ENCODE measurements at regions not wholly inside any gene's neighbourhood (a gene's known extent, or its start where the extent isn't known, plus 50 kb on each side); places are given as distances from the start of the nearest gene placed in this dataset. TPM values are rescaled to one million over a fixed set of nuclear protein-coding genes. Genes with fewer than 3 reads are reported as not detected.

DNA sequence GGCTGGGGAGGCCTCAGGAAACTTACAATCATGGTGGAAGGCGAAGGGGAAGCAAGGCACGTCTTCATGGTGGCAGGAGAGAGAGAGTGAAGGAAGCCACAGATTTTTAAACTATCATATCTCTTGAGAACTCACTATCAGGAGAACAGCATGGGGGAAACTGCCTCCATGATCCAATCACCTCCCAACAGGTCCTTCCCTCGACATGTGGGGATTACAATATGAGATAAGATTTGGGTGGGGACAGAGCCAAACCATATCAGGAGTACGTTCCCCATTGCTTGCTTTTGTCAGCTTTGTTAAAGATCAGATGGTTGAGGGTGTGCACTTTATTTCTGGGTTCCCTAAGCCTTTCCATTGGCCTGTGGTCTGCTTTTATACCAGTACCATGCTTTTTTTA is 53.7 kb upstream of the E2F8 start:
- intact Hi-C loops (cut with DNase I), result no loop called here
- H3K27ac ChIP-seq, result no peak overlapping the region
- no peaks in the 10 kb centered on the region for H3K36me3 ChIP-seq
- TF ChIP-seq CTCF (IDR thresholded peaks at IDR 0.05) (no peak), POLR2AphosphoS5 (IDR thresholded peaks at IDR 0.05) (no peak), POLR2A (IDR thresholded peaks at IDR 0.05) (no peak)
- H3K27me3 ChIP-seq (replicated peaks; ENCODE audit: insufficient read depth), result no peaks in the 10 kb centered on the region
- H3K9me3 ChIP-seq, result no peaks in the 10 kb centered on the region
- no peak overlapping the region for H3K4me3 ChIP-seq
- H3K4me1 ChIP-seq (replicated peaks), result no peaks in the 10 kb centered on the region
- WGBS, result 69% methylated on average over 4 of the region's 4 CpGs
- no peak for DNase-seq (ENCODE audit: low spot score)

DNA sequence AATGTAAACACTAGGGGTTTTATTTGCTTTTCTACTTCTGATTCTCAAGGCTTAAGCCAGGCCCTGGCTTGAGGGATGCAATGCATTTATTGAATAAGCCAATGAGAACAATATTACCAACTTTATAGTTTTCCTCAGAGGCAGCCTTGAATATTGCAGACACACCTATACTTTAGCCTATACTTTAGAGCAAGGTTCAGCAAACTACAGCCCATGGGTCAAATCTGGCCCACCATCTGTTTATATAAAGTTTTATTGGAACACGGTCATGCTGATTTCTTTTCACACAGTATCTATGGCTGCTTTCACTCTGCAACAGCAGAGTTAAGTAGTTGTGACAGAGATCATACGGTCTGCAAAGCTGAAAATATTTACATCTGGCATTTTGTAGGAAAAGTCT is 50.3 kb upstream of the E2F8 start:
- Histone ChIP-seq H3K36me3 (no peaks in the 10 kb centered on the region), H3K27me3 (replicated peaks; ENCODE audit: insufficient read depth) (no peaks in the 10 kb centered on the region), H3K4me1 (replicated peaks) (no peaks in the 10 kb centered on the region), H3K4me3 (no peak overlapping the region), H3K27ac (no peak overlapping the region), H3K9me3 (no peaks in the 10 kb centered on the region)
- no peak for DNase-seq (ENCODE audit: low spot score)
- intact Hi-C loops (cut with DNase I), result no loop called here
- WGBS, result 44% methylated on average over 2 of the region's 2 CpGs
- no peak for TF ChIP-seq CTCF (IDR thresholded peaks at IDR 0.05)
- TF ChIP-seq POLR2AphosphoS5 (IDR thresholded peaks at IDR 0.05), result no peak
- no peak for TF ChIP-seq POLR2A (IDR thresholded peaks at IDR 0.05)

Small RNAs in the stretch of these regions (microRNA-seq; reads per million reads assigned to microRNA genes)
- gene MIR4486, result not detected

Small RNAs in the stretch of these regions (small RNA-seq; reads per million reads assigned to genes)
- gene MIR4486 (0 reads per million in 2 donors), gene RF00408 (0 reads per million in 2 donors), gene RNA5SP335 (0 to 0.09 reads per million in 2 donors)

All from prostate gland (tissue), 2 donors.